Amniotic epithelial cell (primary cell): ENCODE measurements at regions not wholly inside any gene's neighbourhood (a gene's known extent, or its start where the extent isn't known, plus 50 kb on each side); places are given as distances from the start of the nearest gene placed in this dataset.
"Not testable (repeated sequence)": the region's sequence is repeated elsewhere in the genome, so short reads cannot be mapped to it uniquely, and the experiment has no call there.

Experiments
- DNase-seq: peaks from one replicate; pipeline ENCODE4 v3.0.0-alpha.2; 2010; ENCODE audit warnings: low read depth

GRCh38 chr1:148357037-148357436, 126.1 kb downstream of the PPIAL4G start:
- no peak for DNase-seq

- no peak for DNase-seq
Observed at GRCh38 chr1:148355976-148356375, 127.1 kb downstream of the PPIAL4G start.

- no peak for DNase-seq
Observed at GRCh38 chr1:148354913-148355308, 128.2 kb downstream of the PPIAL4G start.

- no peak for DNase-seq
Observed at GRCh38 chr1:148354284-148354912, 128.7 kb downstream of the PPIAL4G start.

- peak; percentile 79 for DNase-seq
Observed at GRCh38 chr1:148353461-148354283, 129.4 kb downstream of the PPIAL4G start.

GRCh38 chr1:148352470-148353053, 130.5 kb downstream of the PPIAL4G start:
- no peak for DNase-seq

- no peak for DNase-seq
Observed at GRCh38 chr1:148347781-148348180, 135.3 kb downstream of the PPIAL4G start.

- DNase-seq = peak; percentile 51
Observed at GRCh38 chr1:148345659-148346151, 137.4 kb downstream of the PPIAL4G start.

- not testable (repeated sequence) for DNase-seq
Observed at GRCh38 chr1:148344651-148345050, 138.5 kb downstream of the PPIAL4G start.

- DNase-seq = not testable (repeated sequence)
Observed at GRCh38 chr1:148341729-148342128, 141.4 kb downstream of the PPIAL4G start.

GRCh38 chr1:148336121-148336918, 146.8 kb downstream of the PPIAL4G start:
- DNase-seq = not testable (repeated sequence)

- peak; percentile 93 for DNase-seq
Observed at GRCh38 chr1:148334339-148335130, 148.6 kb downstream of the PPIAL4G start.

- DNase-seq = no peak
Observed at GRCh38 chr1:148333875-148334338, 149.2 kb downstream of the PPIAL4G start.

GRCh38 chr1:148328884-148329283, 154.2 kb downstream of the PPIAL4G start:
- no peak for DNase-seq

GRCh38 chr1:148325031-148325430, 158.1 kb downstream of the PPIAL4G start:
- DNase-seq = not testable (repeated sequence)

- DNase-seq = not testable (repeated sequence)
Observed at GRCh38 chr1:148324465-148324864, 158.6 kb downstream of the PPIAL4G start.

- DNase-seq = not testable (repeated sequence)
Observed at GRCh38 chr1:148320079-148320478, 163.0 kb downstream of the PPIAL4G start.

- no peak for DNase-seq
Observed at GRCh38 chr1:148318904-148319242, 164.2 kb downstream of the PPIAL4G start.

- DNase-seq = peak; percentile 11
Observed at GRCh38 chr1:148318123-148318903, 164.8 kb downstream of the PPIAL4G start.

GRCh38 chr1:148317288-148317985, 165.4 kb upstream of the NBPF11 start:
- DNase-seq = no peak
